ENCODE measurements at regions not wholly inside any gene's neighbourhood (a gene's known extent, or its start where the extent isn't known, plus 50 kb on each side); places are given as distances from the start of the nearest gene placed in this dataset.

GRCh38 chr10:76632767-76633051 is 1004.9 kb downstream of the KCNMA1 start:
- Histone ChIP-seq H3K4me1 (replicated peaks in 1 of 2) (peaks cover 0 to 11% of the 10 kb centered on the region in 2 donors), H3K4me3 (no peak overlapping the region), H3K27me3 (no peaks in the 10 kb centered on the region), H3K27ac (no peak overlapping the region), H3K9me3 (replicated peaks in 1 of 3) (no peaks in the 10 kb centered on the region), H3K36me3 (replicated peaks in 1 of 2) (no peaks in the 10 kb centered on the region)
- no peak for TF ChIP-seq POLR2A (IDR thresholded peaks at IDR 0.05)
- TF ChIP-seq, protein P1, sequence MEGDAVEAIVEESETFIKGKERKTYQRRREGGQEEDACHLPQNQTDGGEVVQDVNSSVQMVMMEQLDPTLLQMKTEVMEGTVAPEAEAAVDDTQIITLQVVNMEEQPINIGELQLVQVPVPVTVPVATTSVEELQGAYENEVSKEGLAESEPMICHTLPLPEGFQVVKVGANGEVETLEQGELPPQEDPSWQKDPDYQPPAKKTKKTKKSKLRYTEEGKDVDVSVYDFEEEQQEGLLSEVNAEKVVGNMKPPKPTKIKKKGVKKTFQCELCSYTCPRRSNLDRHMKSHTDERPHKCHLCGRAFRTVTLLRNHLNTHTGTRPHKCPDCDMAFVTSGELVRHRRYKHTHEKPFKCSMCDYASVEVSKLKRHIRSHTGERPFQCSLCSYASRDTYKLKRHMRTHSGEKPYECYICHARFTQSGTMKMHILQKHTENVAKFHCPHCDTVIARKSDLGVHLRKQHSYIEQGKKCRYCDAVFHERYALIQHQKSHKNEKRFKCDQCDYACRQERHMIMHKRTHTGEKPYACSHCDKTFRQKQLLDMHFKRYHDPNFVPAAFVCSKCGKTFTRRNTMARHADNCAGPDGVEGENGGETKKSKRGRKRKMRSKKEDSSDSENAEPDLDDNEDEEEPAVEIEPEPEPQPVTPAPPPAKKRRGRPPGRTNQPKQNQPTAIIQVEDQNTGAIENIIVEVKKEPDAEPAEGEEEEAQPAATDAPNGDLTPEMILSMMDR (IDR thresholded peaks at IDR 0.05), result peak in 1 of 6 experiments; percentile 4
- peak in 3 of 7 donors; percentile 13 to 53 (median 25) for DNase-seq
- WGBS, 4 donors, result 87 to 100% (median 95%) methylated on average over 1 of the region's 1 CpG
- intact Hi-C loops (cut with DNase I), result no loop called here

- Histone ChIP-seq H3K27ac (no peak overlapping the region), H3K4me3 (no peak overlapping the region), H3K4me1 (replicated peaks in 1 of 2) (peaks cover 0 to 11% of the 10 kb centered on the region in 2 donors), H3K27me3 (no peaks in the 10 kb centered on the region), H3K9me3 (replicated peaks in 1 of 3) (no peaks in the 10 kb centered on the region), H3K36me3 (replicated peaks in 1 of 2) (no peaks in the 10 kb centered on the region)
- TF ChIP-seq POLR2A (IDR thresholded peaks at IDR 0.05), result no peak
- TF ChIP-seq, protein P1 (IDR thresholded peaks at IDR 0.05), result no peak
- DNase-seq, result no peak
- intact Hi-C loops (cut with DNase I), result no loop called here
- 50 to 74% (median 64%) methylated on average over 16 of the region's 16 CpGs for WGBS, 4 donors
Observed at GRCh38 chr10:76631884-76632766, 1005.5 kb downstream of the KCNMA1 start.

- intact Hi-C loops (cut with DNase I), result no loop called here
- WGBS, 4 donors, result 59 to 87% (median 72%) methylated on average over 5 of the region's 5 CpGs
- DNase-seq, result no peak
- Histone ChIP-seq H3K4me1 (replicated peaks in 1 of 2) (peaks cover 7 to 18% of the 10 kb centered on the region in 2 donors), H3K4me3 (no peak overlapping the region), H3K9me3 (replicated peaks in 1 of 3) (no peaks in the 10 kb centered on the region), H3K36me3 (replicated peaks in 1 of 2) (no peaks in the 10 kb centered on the region), H3K27ac (no peak overlapping the region), H3K27me3 (no peaks in the 10 kb centered on the region)
- no peak for TF ChIP-seq POLR2A (IDR thresholded peaks at IDR 0.05)
Observed at GRCh38 chr10:76631036-76631670, 1006.5 kb downstream of the KCNMA1 start.

- no peaks in the 10 kb centered on the region for H3K36me3 ChIP-seq (replicated peaks in 1 of 2)
- DNase-seq, result no peak
- H3K27ac ChIP-seq, result no peak overlapping the region
- TF ChIP-seq POLR2A (IDR thresholded peaks at IDR 0.05), result no peak
- TF ChIP-seq, protein P1 (IDR thresholded peaks at IDR 0.05), result no peak
- intact Hi-C loops (cut with DNase I), result no loop called here
- H3K4me3 ChIP-seq, result no peak overlapping the region
- H3K4me1 ChIP-seq (replicated peaks in 1 of 2), result peaks cover 10 to 22% of the 10 kb centered on the region in 2 donors
- H3K27me3 ChIP-seq, result no peaks in the 10 kb centered on the region
- 75 to 100% (median 86%) methylated on average over 1 of the region's 1 CpG for WGBS, 4 donors
- no peaks in the 10 kb centered on the region for H3K9me3 ChIP-seq (replicated peaks in 1 of 3)
Observed at GRCh38 chr10:76628801-76629200, 1008.8 kb downstream of the KCNMA1 start.

Data from adrenal gland (tissue), 9 donors.